H1 (cell line): ENCODE measurements at regions not wholly inside any gene's neighbourhood (a gene's known extent, or its start where the extent isn't known, plus 50 kb on each side); places are given as distances from the start of the nearest gene placed in this dataset.

Experiments
- CTCF ChIA-PET: fragments of 300-600 bp; sonication (Branson Sonifier 250); formaldehyde crosslinking; loops from one replicate; lab custom pipeline; 2021; ENCODE audit not compliant: partially characterized antibody; lab: Charles Lee
- POLR2A ChIA-PET: fragments of 300-600 bp; sonication (Branson Sonifier 250); formaldehyde crosslinking; loops from one replicate; lab custom pipeline; 2021; ENCODE audit warnings: inconsistent platforms; ENCODE audit not compliant: partially characterized antibody; lab: Charles Lee
- DNase-seq, 2 experiments: peaks; one replicate each; pipeline versions ENCODE4 v3.0.0 to v3.0.0-alpha.2; 2010 to 2022; ENCODE audit warnings: low spot score in 2 of 2, low read depth in 1 of 2, mixed read lengths in 1 of 2
- FAIRE-seq: peaks from 2 replicates; lab custom pipeline; 2011; peaks lifted over from hg19 to GRCh38; lab: Jason Lieb, UNC
- H2AFZ ChIP-seq: 2 replicates; pipeline ENCODE4 v1.8.1; 2012; ENCODE audit warnings: low read length, inconsistent platforms
- H2AK5ac ChIP-seq: 2 replicates; pipeline ENCODE4 v1.6.1; 2013; ENCODE audit warnings: low read depth, low read length
- H2BK120ac ChIP-seq: replicated peaks from 2 replicates; pipeline ENCODE3; 2013; ENCODE audit warnings: low read depth, low read length, inconsistent platforms
- H2BK12ac ChIP-seq: 2 replicates; pipeline ENCODE4 v1.6.1; 2013; ENCODE audit warnings: low read depth, low read length
- H2BK15ac ChIP-seq: 2 replicates; pipeline ENCODE4 v1.6.1; 2013; ENCODE audit warnings: low read length
- H2BK20ac ChIP-seq: 2 replicates; pipeline ENCODE4 v1.6.1; 2013; ENCODE audit warnings: low read length
- H2BK5ac ChIP-seq: 2 replicates; pipeline ENCODE4 v1.6.1; 2013; ENCODE audit warnings: low read depth, low read length
- H3K14ac ChIP-seq: 2 replicates; pipeline ENCODE4 v1.6.1; 2013; ENCODE audit warnings: inconsistent platforms; ENCODE audit not compliant: insufficient read length
- H3K18ac ChIP-seq: 2 replicates; pipeline ENCODE4 v1.6.1; 2013; ENCODE audit warnings: low read length; ENCODE audit errors: extremely low read depth
- H3K23ac ChIP-seq: 2 replicates; pipeline ENCODE4 v1.6.1; 2013; ENCODE audit warnings: inconsistent platforms; ENCODE audit not compliant: insufficient read length
- H3K23me2 ChIP-seq: 2 replicates; pipeline ENCODE4 v1.6.1; 2013; ENCODE audit warnings: low read depth, low read length
- H3K27ac ChIP-seq: 2 replicates; pipeline ENCODE4 v1.6.1; 2011; ENCODE audit warnings: low read depth, low read length, inconsistent platforms
- H3K27me3 ChIP-seq, 4 experiments: replicated peaks in 1 of 4; 1 replicate in 1 of 4; 2 replicates in 3 of 4; pipeline versions ENCODE4 v1.6.1 to v1.8.1; 2011 to 2013; ENCODE audit warnings: low read length in 3 of 4, mild to moderate bottlenecking in 3 of 4, inconsistent platforms in 2 of 4, mixed read lengths in 2 of 4, moderate library complexity in 1 of 4; ENCODE audit not compliant: control insufficient read depth in 3 of 4, insufficient read depth in 3 of 4; ENCODE audit errors: extremely low read depth in 1 of 4
- H3K36me3 ChIP-seq, 4 experiments: 2 replicates each; pipeline versions ENCODE4 v1.6.1 to v1.8.1; 2011 to 2013; ENCODE audit warnings: mild to moderate bottlenecking in 4 of 4, low read length in 3 of 4, moderate library complexity in 2 of 4, control low read depth in 1 of 4, inconsistent platforms in 1 of 4; ENCODE audit not compliant: insufficient read depth in 4 of 4, control insufficient read depth in 2 of 4
- H3K4ac ChIP-seq: replicated peaks from 2 replicates; pipeline ENCODE3; 2013; ENCODE audit warnings: low read length, low read depth, mixed read lengths, inconsistent platforms; ENCODE audit not compliant: insufficient read length
- H3K4me1 ChIP-seq, 4 experiments: replicated peaks in 1 of 4; 1 replicate in 1 of 4; 2 replicates in 3 of 4; pipeline versions ENCODE4 v1.6.1 to v1.8.1; 2011 to 2013; ENCODE audit warnings: low read length in 3 of 4, inconsistent platforms in 2 of 4, mixed read lengths in 1 of 4; ENCODE audit not compliant: insufficient read depth in 4 of 4, control insufficient read depth in 3 of 4
- H3K4me2 ChIP-seq, 2 experiments: 2 replicates each; pipeline versions ENCODE4 v1.6.1 to v1.8.1; 2011 to 2013; ENCODE audit warnings: low read depth in 2 of 2, low read length in 2 of 2, control low read depth in 1 of 2, inconsistent platforms in 1 of 2, mild to moderate bottlenecking in 1 of 2; ENCODE audit not compliant: insufficient read depth in 1 of 2
- H3K4me3 ChIP-seq, 4 experiments: fragments of 200-600, 300-600 bp in 1 of 4; sonication (generic), shearing (Covaris generic), sonication (Bioruptor Twin) in 1 of 4; 2 replicates each; pipeline versions ENCODE4 v1.5.1 to v1.8.1; 2011 to 2016; ENCODE audit warnings: low read length in 4 of 4, low read depth in 3 of 4, control low read depth in 2 of 4, inconsistent platforms in 2 of 4, mild to moderate bottlenecking in 2 of 4, mixed read lengths in 1 of 4, moderate library complexity in 1 of 4; ENCODE audit not compliant: insufficient read depth in 2 of 4; ENCODE audit errors: extremely low read depth in 1 of 4
- H3K56ac ChIP-seq: replicated peaks from 2 replicates; pipeline ENCODE3; 2013; ENCODE audit warnings: low read depth, mild to moderate bottlenecking, mixed read lengths, low read length, inconsistent platforms; ENCODE audit not compliant: insufficient read length
- H3K79me1 ChIP-seq: 2 replicates; pipeline ENCODE4 v1.6.1; 2013; ENCODE audit warnings: low read depth, low read length, control low read depth
- H3K79me2 ChIP-seq, 2 experiments: 2 replicates each; pipeline versions ENCODE4 v1.6.1 to v1.8.1; 2012 to 2013; ENCODE audit warnings: low read length in 2 of 2, mild to moderate bottlenecking in 2 of 2, inconsistent platforms in 1 of 2; ENCODE audit not compliant: insufficient read depth in 2 of 2, control insufficient read depth in 1 of 2
- H3K9ac ChIP-seq, 4 experiments: replicated peaks in 1 of 4; 1 replicate in 1 of 4; 2 replicates in 3 of 4; pipeline versions ENCODE4 v1.6.1 to v1.8.1; 2011 to 2013; ENCODE audit warnings: low read depth in 3 of 4, low read length in 3 of 4, control low read depth in 2 of 4, mild to moderate bottlenecking in 2 of 4, moderate library complexity in 2 of 4, inconsistent platforms in 1 of 4; ENCODE audit errors: extremely low read depth in 1 of 4
- H3K9me3 ChIP-seq, 2 experiments: 2 replicates each; pipeline versions ENCODE4 v1.6.1 to v1.8.1; 2012 to 2013; ENCODE audit warnings: mild to moderate bottlenecking in 2 of 2, moderate library complexity in 2 of 2, control low read depth in 1 of 2, inconsistent platforms in 1 of 2, low read depth in 1 of 2, low read length in 1 of 2, mixed read lengths in 1 of 2; ENCODE audit not compliant: insufficient read depth in 2 of 2
- H4K20me1 ChIP-seq, 2 experiments: replicated peaks in 1 of 2; 2 replicates each; pipeline versions ENCODE3 to v1.8.1; 2011 to 2013; ENCODE audit warnings: inconsistent platforms in 2 of 2, low read length in 2 of 2, mild to moderate bottlenecking in 1 of 2; ENCODE audit not compliant: insufficient read depth in 2 of 2, control insufficient read depth in 1 of 2
- H4K5ac ChIP-seq: 2 replicates; pipeline ENCODE4 v1.6.1; 2013; ENCODE audit warnings: low read length, low read depth, mixed read lengths, inconsistent platforms; ENCODE audit not compliant: insufficient read length
- H4K8ac ChIP-seq: 2 replicates; pipeline ENCODE4 v1.8.0; 2013; ENCODE audit warnings: mild to moderate bottlenecking, moderate library complexity, low read length, inconsistent platforms; ENCODE audit not compliant: insufficient read depth; ENCODE audit errors: extremely low read depth
- H4K91ac ChIP-seq: replicated peaks from 2 replicates; pipeline ENCODE3; 2013; ENCODE audit warnings: low read length, mixed read lengths, inconsistent platforms; ENCODE audit not compliant: insufficient read length
- ATF3 ChIP-seq: IDR thresholded peaks from 2 replicates; pipeline ENCODE4 v1.6.1; 2011; ENCODE audit warnings: low read depth, mild to moderate bottlenecking, low read length; ENCODE audit not compliant: insufficient read depth
- CBX8 ChIP-seq: fragments of 300-800, 300-1000 bp; sonication (generic); IDR thresholded peaks from 2 replicates; pipeline ENCODE4 v1.7.1; 2016; ENCODE audit warnings: low read depth, low read length, borderline replicate concordance
- CREB1 ChIP-seq: IDR thresholded peaks from 2 replicates; pipeline ENCODE4 v1.6.1; 2012; ENCODE audit warnings: inconsistent platforms
- CTBP2 ChIP-seq: IDR thresholded peaks from 2 replicates; pipeline ENCODE4 v1.7.0; 2011; ENCODE audit warnings: borderline replicate concordance, mild to moderate bottlenecking, moderate library complexity, mixed read lengths, low read length; ENCODE audit not compliant: insufficient read depth, insufficient read length
- EZH2 ChIP-seq: fragments of 200-600 bp; sonication (generic); IDR thresholded peaks from 2 replicates; pipeline ENCODE4 v1.7.1; 2012; ENCODE audit warnings: low read depth, mild to moderate bottlenecking, moderate library complexity, low read length, inconsistent platforms; ENCODE audit not compliant: severe bottlenecking
- FOSL1 ChIP-seq: IDR thresholded peaks from 2 replicates; pipeline ENCODE4 v1.6.1; 2011; ENCODE audit warnings: mild to moderate bottlenecking, low read depth, low read length, moderate library complexity; ENCODE audit not compliant: insufficient read depth
- JUND ChIP-seq: IDR thresholded peaks from 2 replicates; pipeline ENCODE4 v1.6.1; 2011; ENCODE audit warnings: mild to moderate bottlenecking, improper control_type of control experiment, low read length
- RAD21 ChIP-seq, 2 experiments: IDR thresholded peaks in 1 of 2; conservative IDR thresholded peaks in 1 of 2; 2 replicates each; pipeline ENCODE4 v1.6.1; 2011; ENCODE audit warnings: low read depth in 2 of 2, low read length in 2 of 2, improper control_type of control experiment in 1 of 2, inconsistent platforms in 1 of 2, mild to moderate bottlenecking in 1 of 2, moderate library complexity in 1 of 2
- RFX5 ChIP-seq: IDR thresholded peaks from 2 replicates; pipeline ENCODE4 v1.6.1; 2011; ENCODE audit warnings: low read depth, low read length, improper control_type of control experiment, borderline replicate concordance
- SIRT6 ChIP-seq: IDR thresholded peaks from one replicate; pipeline ENCODE4 v1.7.1; 2012; ENCODE audit warnings: low read length, inconsistent platforms
- SP4 ChIP-seq: IDR thresholded peaks from 2 replicates; pipeline ENCODE4 v1.6.1; 2012; ENCODE audit warnings: low read length, inconsistent platforms
- TAF1 ChIP-seq: IDR thresholded peaks from 2 replicates; pipeline ENCODE4 v1.6.1; 2011; ENCODE audit warnings: mild to moderate bottlenecking, low read depth, low read length
- YY1 ChIP-seq: IDR thresholded peaks from 2 replicates; pipeline ENCODE4 v1.6.1; 2011; ENCODE audit warnings: low read depth, mild to moderate bottlenecking, low read length
- WGBS, 2 experiments: shearing (Covaris generic) in 1 of 2; methylation state at CpG; one replicate each; pipeline versions ENCODE4 v1.1.6 to v1.1.7; 2013 to 2015; ENCODE audit warnings: low lambda C conversion rate in 2 of 2, mixed read lengths in 2 of 2, inconsistent platforms in 1 of 2, low coverage in 1 of 2, missing lambda C conversion rate in 1 of 2; ENCODE audit not compliant: insufficient replicate concordance in 2 of 2, insufficient coverage in 1 of 2, insufficient read length in 1 of 2; ENCODE audit errors: extremely low coverage in 1 of 2, missing lambda C conversion rate in 1 of 2; 5-methylcytosine and 5-hydroxymethylcytosine counted together

- Histone ChIP-seq H3K27me3 (no peaks in the 10 kb centered on the region), H3K23me2 (no peaks in the 10 kb centered on the region), H2AFZ (no peak overlapping the region), H3K18ac (no peak overlapping the region), H3K4ac (no peak overlapping the region), H2BK120ac (no peak overlapping the region), H3K23ac (no peak overlapping the region), H3K14ac (no peak overlapping the region), H4K20me1 (no peaks in the 10 kb centered on the region), H2BK12ac (no peak overlapping the region), H3K79me2 (no peaks in the 10 kb centered on the region), H3K27ac (no peak overlapping the region), H2AK5ac (no peak overlapping the region), H3K4me1 (no peaks in the 10 kb centered on the region), H4K91ac (no peak overlapping the region), H3K9ac (no peak overlapping the region), H3K9me3 (no peaks in the 10 kb centered on the region), H3K36me3 (no peaks in the 10 kb centered on the region), H3K56ac (no peak overlapping the region), H2BK15ac (no peak overlapping the region), H4K8ac (no peak overlapping the region), H2BK5ac (no peak overlapping the region), H3K79me1 (no peaks in the 10 kb centered on the region), H2BK20ac (no peak overlapping the region), H3K4me3 (no peak overlapping the region), H4K5ac (no peak overlapping the region), H3K4me2 (no peak overlapping the region)
- ChIA-PET POLR2A (no interaction called here), CTCF (no interaction called here)
- 98% methylated on average over 4 of the region's 4 CpGs; no CpG with 5 or more reads in 1 of the 2 experiments for WGBS, 2 experiments
- no peak for FAIRE-seq
- DNase-seq, result no peak
- TF ChIP-seq ATF3 (no peak), FOSL1 (no peak), SIRT6 (no peak), EZH2 (no peak), SP4 (no peak), CBX8 (no peak), CTBP2 (no peak), RAD21 (IDR thresholded peaks at IDR 0.05 in 1 of 2, conservative IDR thresholded peaks at IDR 0.05 in 1 of 2; ENCODE audit: low read depth in 2 of 2, low read length in 2 of 2) (no peak), RFX5 (no peak), TAF1 (no peak), JUND (no peak), YY1 (no peak), CREB1 (no peak)
These were observed 492.9 kb downstream of the GBE1 start for GRCh38 chr3:81268526-81268925.
